HL-60 (cell line): ENCODE measurements at regions not wholly inside any gene's neighbourhood (a gene's known extent, or its start where the extent isn't known, plus 50 kb on each side); places are given as distances from the start of the nearest gene placed in this dataset.

ENCODE experiments used
- DNase-seq, 2 experiments: peaks; one replicate each; pipeline ENCODE4 v3.0.0-alpha.2; 2010 to 2020; ENCODE audit warnings: low read depth in 1 of 2, low spot score in 1 of 2
- H3K27ac ChIP-seq: fragments of 250-450 bp; sonication (Bioruptor Pico); replicated peaks from 2 replicates; pipeline ENCODE4 v1.5.1; 2020; ENCODE audit warnings: mild to moderate bottlenecking, moderate library complexity
- H3K27me3 ChIP-seq: fragments of 250-450 bp; sonication (Bioruptor Pico); 2 replicates; pipeline ENCODE4 v1.5.1; 2021; ENCODE audit warnings: mild to moderate bottlenecking, moderate library complexity; ENCODE audit not compliant: insufficient read depth, poor library complexity, severe bottlenecking
- H3K4me3 ChIP-seq: replicated peaks from 2 replicates; pipeline ENCODE4 v1.5.1; 2011; ENCODE audit warnings: mild to moderate bottlenecking, control low read depth, low read length; ENCODE audit not compliant: insufficient read depth
- CTCF ChIP-seq: IDR thresholded peaks from one replicate; pipeline ENCODE4 v1.5.1; 2011; ENCODE audit warnings: low read length, control low read depth, inconsistent platforms; ENCODE audit not compliant: insufficient read depth
- GABPA ChIP-seq: IDR thresholded peaks from 2 replicates; pipeline ENCODE4 v1.6.1; 2012; ENCODE audit warnings: low read depth
- POLR2AphosphoS5 ChIP-seq: IDR thresholded peaks from 2 replicates; pipeline ENCODE4 v1.6.1; 2012; ENCODE audit warnings: low read depth
- SPI1 ChIP-seq: IDR thresholded peaks from 2 replicates; pipeline ENCODE4 v1.6.1; 2012; ENCODE audit warnings: low read depth, mild to moderate bottlenecking, borderline replicate concordance
- TF ChIP-seq, protein P1 (sequence below): IDR thresholded peaks from 2 replicates; pipeline ENCODE4 v1.6.1; 2012; ENCODE audit warnings: low read depth; ENCODE audit not compliant: insufficient replicate concordance

DNA sequence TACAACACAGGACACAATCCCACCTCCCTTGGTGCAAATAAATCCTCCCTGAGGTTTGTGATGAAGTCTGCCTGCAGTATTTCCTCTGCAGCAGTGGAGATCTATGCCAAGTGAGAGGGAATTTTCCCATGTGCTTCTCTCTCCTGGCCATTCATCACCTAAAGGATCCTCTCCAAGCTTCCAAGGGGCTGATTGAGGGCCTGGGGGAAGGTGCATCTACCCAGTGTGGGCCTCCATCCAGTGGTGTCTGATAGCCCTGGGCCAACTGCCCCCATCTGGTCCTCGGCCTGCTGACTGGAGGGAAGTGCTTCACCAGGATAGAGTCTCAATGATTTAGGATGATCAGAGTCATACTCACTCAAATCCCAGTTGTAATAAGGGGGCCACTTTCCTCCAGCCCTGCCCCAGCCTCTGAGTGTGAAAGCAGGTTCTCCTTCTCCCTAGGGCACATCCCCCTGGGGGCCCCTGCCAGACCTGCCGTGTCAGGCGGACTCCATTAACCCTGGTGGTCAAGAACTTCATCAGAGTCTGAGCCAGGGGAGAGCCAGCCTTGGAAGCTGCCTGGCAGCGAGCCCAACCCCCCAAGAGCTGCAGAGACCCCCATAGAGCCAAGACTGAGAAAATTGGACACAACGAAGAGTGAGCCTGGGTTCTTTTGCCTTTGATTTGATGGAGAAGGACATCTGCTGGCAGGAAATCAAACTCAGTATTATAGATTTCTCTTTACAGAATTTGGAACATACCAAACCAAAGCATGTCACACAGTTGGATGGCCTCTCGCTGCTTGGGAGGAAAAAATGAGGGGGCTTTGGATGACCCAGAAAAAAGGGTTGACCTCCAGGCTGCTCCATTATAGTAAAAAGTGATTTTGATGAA is 509.6 kb downstream of the CMPK2 start:
- H3K27ac ChIP-seq, result no peak overlapping the region
- H3K27me3 ChIP-seq, result no peaks in the 10 kb centered on the region
- TF ChIP-seq SPI1 (no peak), CTCF (no peak), POLR2AphosphoS5 (no peak), GABPA (no peak)
- TF ChIP-seq, protein P1, sequence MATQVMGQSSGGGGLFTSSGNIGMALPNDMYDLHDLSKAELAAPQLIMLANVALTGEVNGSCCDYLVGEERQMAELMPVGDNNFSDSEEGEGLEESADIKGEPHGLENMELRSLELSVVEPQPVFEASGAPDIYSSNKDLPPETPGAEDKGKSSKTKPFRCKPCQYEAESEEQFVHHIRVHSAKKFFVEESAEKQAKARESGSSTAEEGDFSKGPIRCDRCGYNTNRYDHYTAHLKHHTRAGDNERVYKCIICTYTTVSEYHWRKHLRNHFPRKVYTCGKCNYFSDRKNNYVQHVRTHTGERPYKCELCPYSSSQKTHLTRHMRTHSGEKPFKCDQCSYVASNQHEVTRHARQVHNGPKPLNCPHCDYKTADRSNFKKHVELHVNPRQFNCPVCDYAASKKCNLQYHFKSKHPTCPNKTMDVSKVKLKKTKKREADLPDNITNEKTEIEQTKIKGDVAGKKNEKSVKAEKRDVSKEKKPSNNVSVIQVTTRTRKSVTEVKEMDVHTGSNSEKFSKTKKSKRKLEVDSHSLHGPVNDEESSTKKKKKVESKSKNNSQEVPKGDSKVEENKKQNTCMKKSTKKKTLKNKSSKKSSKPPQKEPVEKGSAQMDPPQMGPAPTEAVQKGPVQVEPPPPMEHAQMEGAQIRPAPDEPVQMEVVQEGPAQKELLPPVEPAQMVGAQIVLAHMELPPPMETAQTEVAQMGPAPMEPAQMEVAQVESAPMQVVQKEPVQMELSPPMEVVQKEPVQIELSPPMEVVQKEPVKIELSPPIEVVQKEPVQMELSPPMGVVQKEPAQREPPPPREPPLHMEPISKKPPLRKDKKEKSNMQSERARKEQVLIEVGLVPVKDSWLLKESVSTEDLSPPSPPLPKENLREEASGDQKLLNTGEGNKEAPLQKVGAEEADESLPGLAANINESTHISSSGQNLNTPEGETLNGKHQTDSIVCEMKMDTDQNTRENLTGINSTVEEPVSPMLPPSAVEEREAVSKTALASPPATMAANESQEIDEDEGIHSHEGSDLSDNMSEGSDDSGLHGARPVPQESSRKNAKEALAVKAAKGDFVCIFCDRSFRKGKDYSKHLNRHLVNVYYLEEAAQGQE, result no peak
- no peak for DNase-seq
- no peak overlapping the region for H3K4me3 ChIP-seq

- Histone ChIP-seq H3K27me3 (no peaks in the 10 kb centered on the region), H3K27ac (no peak overlapping the region), H3K4me3 (no peak overlapping the region)
- DNase-seq, result no peak
- TF ChIP-seq CTCF, result no peak
- TF ChIP-seq SPI1, result no peak
- no peak for TF ChIP-seq POLR2AphosphoS5
- TF ChIP-seq, protein P1, result no peak
- TF ChIP-seq GABPA, result no peak
Observed at GRCh38 chr2:6358546-6358945, 507.2 kb downstream of the CMPK2 start.

GRCh38 chr2:6358985-6359384 is 506.7 kb downstream of the CMPK2 start:
- DNase-seq, result no peak
- TF ChIP-seq SPI1, result no peak
- no peak for TF ChIP-seq POLR2AphosphoS5
- TF ChIP-seq, protein P1, result no peak
- no peak for TF ChIP-seq GABPA
- TF ChIP-seq CTCF, result no peak

More at GRCh38 chr2:6358985-6359384, 506.7 kb downstream of the CMPK2 start:
- H3K4me3 ChIP-seq, result no peak overlapping the region
- no peaks in the 10 kb centered on the region for H3K27me3 ChIP-seq
- no peak overlapping the region for H3K27ac ChIP-seq
